ENCODE measurements at regions not wholly inside any gene's neighbourhood (a gene's known extent, or its start where the extent isn't known, plus 50 kb on each side); places are given as distances from the start of the nearest gene placed in this dataset.

GRCh38 chr4:156516698-156517097 lies 454.9 kb downstream of the PDGFC start (continued):
- TF ChIP-seq ZNF462 (CRISPR knock-in tag; IDR thresholded peaks at IDR 0.05) (no peak), EZH2phosphoT487 (IDR thresholded peaks at IDR 0.05; ENCODE audit: unreplicated experiment) (no peak), EZH2 (IDR thresholded peaks at IDR 0.05; ENCODE audit: low read depth, unreplicated experiment) (no peak)

GRCh38 chr4:156515295-156515694 lies 456.3 kb downstream of the PDGFC start:
- Mint-ChIP-seq H3K27ac (no peak overlapping the region), H3K27me3 (ENCODE audit: insufficient read depth, low read depth, poor library complexity) (no peaks in the 10 kb centered on the region), H3K4me3 (no peak overlapping the region), H3K9me3 (no peaks in the 10 kb centered on the region), H3K36me3 (ENCODE audit: low read depth) (no peaks in the 10 kb centered on the region), H3K4me1 (peaks cover 9% of the 10 kb centered on the region)
- ATAC-seq (no peak), DNase-seq (ENCODE audit: low spot score) (no peak)
- 0 out of 2 replicates have a peak, but pooled peaks cover 3% of the 10 kb centered on the region for H3K4me1 ChIP-seq (ENCODE audit: insufficient read depth)
- H3K9me2 ChIP-seq (ENCODE audit: insufficient read depth) = no peaks in the 10 kb centered on the region; the same call in 1 of the 2 replicates
- no peaks in the 10 kb centered on the region for H4K20me1 ChIP-seq (replicated peaks; ENCODE audit: insufficient read depth)
- no peak overlapping the region for H3K4me3 ChIP-seq
- H3K27ac ChIP-seq (ENCODE audit: low read depth) = no peak overlapping the region
- no peaks in the 10 kb centered on the region for H3K27me3 ChIP-seq (ENCODE audit: insufficient read depth)
- no peak overlapping the region for H2AFZ ChIP-seq
- no peak overlapping the region for H3K4me2 ChIP-seq
- no peaks in the 10 kb centered on the region for H3K79me2 ChIP-seq (replicated peaks; ENCODE audit: insufficient read depth)
- no peaks in the 10 kb centered on the region for H3F3A ChIP-seq (replicated peaks; ENCODE audit: low read depth)
- no peaks in the 10 kb centered on the region for H3K36me3 ChIP-seq (ENCODE audit: insufficient read depth)
- TF ChIP-seq NANOG (IDR thresholded peaks at IDR 0.05; ENCODE audit: borderline replicate concordance) (no peak), ETS1 (IDR thresholded peaks at IDR 0.05) (no peak), CTCF (conservative IDR thresholded peaks at IDR 0.05; ENCODE audit: low read depth in 2 of 2) (no peak), CREB1 (CRISPR knock-in tag; IDR thresholded peaks at IDR 0.05; ENCODE audit: low read depth) (no peak), JUNB (IDR thresholded peaks at IDR 0.05; ENCODE audit: unreplicated experiment) (no peak), EZH2phosphoT487 (IDR thresholded peaks at IDR 0.05; ENCODE audit: unreplicated experiment) (no peak), POLR2AphosphoS5 (IDR thresholded peaks at IDR 0.05; ENCODE audit: low read depth) (no peak)

Data from GM23338 (cell line).